H1 (cell line): ENCODE measurements at regions not wholly inside any gene's neighbourhood (a gene's known extent, or its start where the extent isn't known, plus 50 kb on each side); places are given as distances from the start of the nearest gene placed in this dataset.

Experiments
- CTCF ChIA-PET: fragments of 300-600 bp; sonication (Branson Sonifier 250); formaldehyde crosslinking; loops from one replicate; lab custom pipeline; 2021; ENCODE audit not compliant: partially characterized antibody; lab: Charles Lee
- POLR2A ChIA-PET: fragments of 300-600 bp; sonication (Branson Sonifier 250); formaldehyde crosslinking; loops from one replicate; lab custom pipeline; 2021; ENCODE audit warnings: inconsistent platforms; ENCODE audit not compliant: partially characterized antibody; lab: Charles Lee
- DNase-seq, 2 experiments: peaks; one replicate each; pipeline versions ENCODE4 v3.0.0 to v3.0.0-alpha.2; 2010 to 2022; ENCODE audit warnings: low spot score in 2 of 2, low read depth in 1 of 2, mixed read lengths in 1 of 2
- FAIRE-seq: peaks from 2 replicates; lab custom pipeline; 2011; peaks lifted over from hg19 to GRCh38; lab: Jason Lieb, UNC
- H2AFZ ChIP-seq: 2 replicates; pipeline ENCODE4 v1.8.1; 2012; ENCODE audit warnings: low read length, inconsistent platforms
- H2AK5ac ChIP-seq: 2 replicates; pipeline ENCODE4 v1.6.1; 2013; ENCODE audit warnings: low read depth, low read length
- H2BK120ac ChIP-seq: replicated peaks from 2 replicates; pipeline ENCODE3; 2013; ENCODE audit warnings: low read depth, low read length, inconsistent platforms
- H2BK12ac ChIP-seq: 2 replicates; pipeline ENCODE4 v1.6.1; 2013; ENCODE audit warnings: low read depth, low read length
- H2BK15ac ChIP-seq: 2 replicates; pipeline ENCODE4 v1.6.1; 2013; ENCODE audit warnings: low read length
- H2BK20ac ChIP-seq: 2 replicates; pipeline ENCODE4 v1.6.1; 2013; ENCODE audit warnings: low read length
- H2BK5ac ChIP-seq: 2 replicates; pipeline ENCODE4 v1.6.1; 2013; ENCODE audit warnings: low read depth, low read length
- H3K14ac ChIP-seq: 2 replicates; pipeline ENCODE4 v1.6.1; 2013; ENCODE audit warnings: inconsistent platforms; ENCODE audit not compliant: insufficient read length
- H3K18ac ChIP-seq: 2 replicates; pipeline ENCODE4 v1.6.1; 2013; ENCODE audit warnings: low read length; ENCODE audit errors: extremely low read depth
- H3K23ac ChIP-seq: 2 replicates; pipeline ENCODE4 v1.6.1; 2013; ENCODE audit warnings: inconsistent platforms; ENCODE audit not compliant: insufficient read length
- H3K23me2 ChIP-seq: 2 replicates; pipeline ENCODE4 v1.6.1; 2013; ENCODE audit warnings: low read depth, low read length
- H3K27ac ChIP-seq: 2 replicates; pipeline ENCODE4 v1.6.1; 2011; ENCODE audit warnings: low read depth, low read length, inconsistent platforms
- H3K27me3 ChIP-seq, 4 experiments: replicated peaks in 1 of 4; 1 replicate in 1 of 4; 2 replicates in 3 of 4; pipeline versions ENCODE4 v1.6.1 to v1.8.1; 2011 to 2013; ENCODE audit warnings: low read length in 3 of 4, mild to moderate bottlenecking in 3 of 4, inconsistent platforms in 2 of 4, mixed read lengths in 2 of 4, moderate library complexity in 1 of 4; ENCODE audit not compliant: control insufficient read depth in 3 of 4, insufficient read depth in 3 of 4; ENCODE audit errors: extremely low read depth in 1 of 4
- H3K36me3 ChIP-seq, 4 experiments: 2 replicates each; pipeline versions ENCODE4 v1.6.1 to v1.8.1; 2011 to 2013; ENCODE audit warnings: mild to moderate bottlenecking in 4 of 4, low read length in 3 of 4, moderate library complexity in 2 of 4, control low read depth in 1 of 4, inconsistent platforms in 1 of 4; ENCODE audit not compliant: insufficient read depth in 4 of 4, control insufficient read depth in 2 of 4
- H3K4ac ChIP-seq: replicated peaks from 2 replicates; pipeline ENCODE3; 2013; ENCODE audit warnings: low read length, low read depth, mixed read lengths, inconsistent platforms; ENCODE audit not compliant: insufficient read length
- H3K4me1 ChIP-seq, 4 experiments: replicated peaks in 1 of 4; 1 replicate in 1 of 4; 2 replicates in 3 of 4; pipeline versions ENCODE4 v1.6.1 to v1.8.1; 2011 to 2013; ENCODE audit warnings: low read length in 3 of 4, inconsistent platforms in 2 of 4, mixed read lengths in 1 of 4; ENCODE audit not compliant: insufficient read depth in 4 of 4, control insufficient read depth in 3 of 4
- H3K4me2 ChIP-seq, 2 experiments: 2 replicates each; pipeline versions ENCODE4 v1.6.1 to v1.8.1; 2011 to 2013; ENCODE audit warnings: low read depth in 2 of 2, low read length in 2 of 2, control low read depth in 1 of 2, inconsistent platforms in 1 of 2, mild to moderate bottlenecking in 1 of 2; ENCODE audit not compliant: insufficient read depth in 1 of 2
- H3K4me3 ChIP-seq, 4 experiments: fragments of 200-600, 300-600 bp in 1 of 4; sonication (generic), shearing (Covaris generic), sonication (Bioruptor Twin) in 1 of 4; 2 replicates each; pipeline versions ENCODE4 v1.5.1 to v1.8.1; 2011 to 2016; ENCODE audit warnings: low read length in 4 of 4, low read depth in 3 of 4, control low read depth in 2 of 4, inconsistent platforms in 2 of 4, mild to moderate bottlenecking in 2 of 4, mixed read lengths in 1 of 4, moderate library complexity in 1 of 4; ENCODE audit not compliant: insufficient read depth in 2 of 4; ENCODE audit errors: extremely low read depth in 1 of 4
- H3K56ac ChIP-seq: replicated peaks from 2 replicates; pipeline ENCODE3; 2013; ENCODE audit warnings: low read depth, mild to moderate bottlenecking, mixed read lengths, low read length, inconsistent platforms; ENCODE audit not compliant: insufficient read length
- H3K79me1 ChIP-seq: 2 replicates; pipeline ENCODE4 v1.6.1; 2013; ENCODE audit warnings: low read depth, low read length, control low read depth
- H3K79me2 ChIP-seq, 2 experiments: 2 replicates each; pipeline versions ENCODE4 v1.6.1 to v1.8.1; 2012 to 2013; ENCODE audit warnings: low read length in 2 of 2, mild to moderate bottlenecking in 2 of 2, inconsistent platforms in 1 of 2; ENCODE audit not compliant: insufficient read depth in 2 of 2, control insufficient read depth in 1 of 2
- H3K9ac ChIP-seq, 4 experiments: replicated peaks in 1 of 4; 1 replicate in 1 of 4; 2 replicates in 3 of 4; pipeline versions ENCODE4 v1.6.1 to v1.8.1; 2011 to 2013; ENCODE audit warnings: low read depth in 3 of 4, low read length in 3 of 4, control low read depth in 2 of 4, mild to moderate bottlenecking in 2 of 4, moderate library complexity in 2 of 4, inconsistent platforms in 1 of 4; ENCODE audit errors: extremely low read depth in 1 of 4
- H3K9me3 ChIP-seq, 2 experiments: 2 replicates each; pipeline versions ENCODE4 v1.6.1 to v1.8.1; 2012 to 2013; ENCODE audit warnings: mild to moderate bottlenecking in 2 of 2, moderate library complexity in 2 of 2, control low read depth in 1 of 2, inconsistent platforms in 1 of 2, low read depth in 1 of 2, low read length in 1 of 2, mixed read lengths in 1 of 2; ENCODE audit not compliant: insufficient read depth in 2 of 2
- H4K20me1 ChIP-seq, 2 experiments: replicated peaks in 1 of 2; 2 replicates each; pipeline versions ENCODE3 to v1.8.1; 2011 to 2013; ENCODE audit warnings: inconsistent platforms in 2 of 2, low read length in 2 of 2, mild to moderate bottlenecking in 1 of 2; ENCODE audit not compliant: insufficient read depth in 2 of 2, control insufficient read depth in 1 of 2
- H4K5ac ChIP-seq: 2 replicates; pipeline ENCODE4 v1.6.1; 2013; ENCODE audit warnings: low read length, low read depth, mixed read lengths, inconsistent platforms; ENCODE audit not compliant: insufficient read length
- H4K8ac ChIP-seq: 2 replicates; pipeline ENCODE4 v1.8.0; 2013; ENCODE audit warnings: mild to moderate bottlenecking, moderate library complexity, low read length, inconsistent platforms; ENCODE audit not compliant: insufficient read depth; ENCODE audit errors: extremely low read depth
- H4K91ac ChIP-seq: replicated peaks from 2 replicates; pipeline ENCODE3; 2013; ENCODE audit warnings: low read length, mixed read lengths, inconsistent platforms; ENCODE audit not compliant: insufficient read length
- ATF3 ChIP-seq: IDR thresholded peaks from 2 replicates; pipeline ENCODE4 v1.6.1; 2011; ENCODE audit warnings: low read depth, mild to moderate bottlenecking, low read length; ENCODE audit not compliant: insufficient read depth
- CHD2 ChIP-seq: IDR thresholded peaks from 2 replicates; pipeline ENCODE4 v1.6.1; 2012; ENCODE audit warnings: low read length, improper control_type of control experiment
- EGR1 ChIP-seq: IDR thresholded peaks from 2 replicates; pipeline ENCODE4 v1.6.1; 2011; ENCODE audit warnings: low read depth, low read length, borderline replicate concordance
- KDM4A ChIP-seq: IDR thresholded peaks from one replicate; pipeline ENCODE4 v1.7.1; 2012; ENCODE audit warnings: low read depth, mild to moderate bottlenecking, moderate library complexity, low read length, inconsistent platforms; ENCODE audit not compliant: severe bottlenecking
- NRF1 ChIP-seq: IDR thresholded peaks from 2 replicates; pipeline ENCODE4 v1.6.1; 2011; ENCODE audit warnings: mild to moderate bottlenecking, low read depth, low read length, improper control_type of control experiment
- POLR2A ChIP-seq, 2 experiments: IDR thresholded peaks; 1 replicate in 1 of 2; 2 replicates in 1 of 2; pipeline ENCODE4 v1.6.1; 2011; ENCODE audit warnings: low read depth in 2 of 2, low read length in 2 of 2, mild to moderate bottlenecking in 2 of 2; ENCODE audit errors: control extremely low read depth in 1 of 2
- SIRT6 ChIP-seq: IDR thresholded peaks from one replicate; pipeline ENCODE4 v1.7.1; 2012; ENCODE audit warnings: low read length, inconsistent platforms
- SP2 ChIP-seq: IDR thresholded peaks from 2 replicates; pipeline ENCODE4 v1.6.1; 2012; ENCODE audit warnings: mild to moderate bottlenecking, low read length, inconsistent platforms
- ZNF274 ChIP-seq: IDR thresholded peaks from 2 replicates; pipeline ENCODE4 v1.7.0; 2012; ENCODE audit warnings: low read length, borderline replicate concordance; ENCODE audit errors: extremely low read depth
- WGBS, 2 experiments: shearing (Covaris generic) in 1 of 2; methylation state at CpG; one replicate each; pipeline versions ENCODE4 v1.1.6 to v1.1.7; 2013 to 2015; ENCODE audit warnings: low lambda C conversion rate in 2 of 2, mixed read lengths in 2 of 2, inconsistent platforms in 1 of 2, low coverage in 1 of 2, missing lambda C conversion rate in 1 of 2; ENCODE audit not compliant: insufficient replicate concordance in 2 of 2, insufficient coverage in 1 of 2, insufficient read length in 1 of 2; ENCODE audit errors: extremely low coverage in 1 of 2, missing lambda C conversion rate in 1 of 2; 5-methylcytosine and 5-hydroxymethylcytosine counted together

GRCh38 chr11:98766903-98767302 lies 253.8 kb upstream of the CNTN5 start:
- Histone ChIP-seq H3K79me2 (no peaks in the 10 kb centered on the region), H3K14ac (no peak overlapping the region), H4K20me1 (no peaks in the 10 kb centered on the region), H3K23ac (no peak overlapping the region), H3K9ac (no peak overlapping the region), H3K23me2 (no peaks in the 10 kb centered on the region), H4K8ac (no peak overlapping the region), H3K18ac (no peak overlapping the region), H3K4me3 (no peak overlapping the region), H3K4ac (no peak overlapping the region), H4K5ac (no peak overlapping the region), H3K56ac (no peak overlapping the region), H2AK5ac (no peak overlapping the region), H2BK20ac (no peak overlapping the region), H2BK15ac (no peak overlapping the region), H2BK12ac (no peak overlapping the region), H3K27me3 (no peaks in the 10 kb centered on the region), H3K4me1 (no peaks in the 10 kb centered on the region), H2AFZ (no peak overlapping the region), H2BK120ac (no peak overlapping the region), H4K91ac (no peak overlapping the region), H3K79me1 (no peaks in the 10 kb centered on the region), H3K27ac (no peak overlapping the region), H3K4me2 (no peak overlapping the region), H2BK5ac (no peak overlapping the region), H3K36me3 (no peaks in the 10 kb centered on the region), H3K9me3 (peaks cover 12 to 21% of the 10 kb centered on the region in 2 experiments)
- WGBS, 2 experiments: 97% methylated on average over 2 of the region's 2 CpGs; no CpG with 5 or more reads in 1 of the 2 experiments
- CTCF ChIA-PET: no interaction called here
- FAIRE-seq (no peak), DNase-seq (no peak)
- POLR2A ChIA-PET: no interaction called here
- TF ChIP-seq CHD2 (no peak), EGR1 (no peak), SP2 (no peak), POLR2A (IDR thresholded peaks at IDR 0.05; ENCODE audit: control extremely low read depth in 1 of 2, low read depth in 2 of 2, low read length in 2 of 2) (no peak), ATF3 (no peak), KDM4A (no peak), ZNF274 (no peak), NRF1 (no peak), SIRT6 (no peak)
